B cell (primary cell): ENCODE measurements at regions not wholly inside any gene's neighbourhood (a gene's known extent, or its start where the extent isn't known, plus 50 kb on each side); places are given as distances from the start of the nearest gene placed in this dataset.

Experiments
- ATAC-seq: fragments of 200-7000 bp; cut with Tn5 transposase; one replicate; pipeline ENCODE4 v1.10.0; 2021; ENCODE audit warnings: low read depth, mild to moderate bottlenecking, moderate number of reproducible peaks, moderate library complexity
- CTCF ChIA-PET: fragments of 350-600 bp; sonication (Branson Sonifier 250); formaldehyde crosslinking; loops from one replicate; lab custom pipeline; 2021; ENCODE audit warnings: antibody characterized with exemption, inconsistent platforms; lab: Charles Lee
- POLR2A ChIA-PET: fragments of 350-600 bp; sonication (Branson Sonifier 250); formaldehyde crosslinking; loops from one replicate; lab custom pipeline; 2021; ENCODE audit warnings: antibody characterized with exemption; lab: Charles Lee
- DNase-seq: peaks from one replicate; pipeline ENCODE4 v3.0.0; 2013
- H2AFZ ChIP-seq: 2 replicates; pipeline ENCODE4 v1.6.1; 2012; ENCODE audit warnings: mild to moderate bottlenecking, low read depth, low read length; ENCODE audit not compliant: insufficient read depth, poor library complexity, severe bottlenecking
- H3K27ac ChIP-seq, 2 donors: 1 replicate in 1 of 2; 2 replicates in 1 of 2; pipeline ENCODE4 v1.5.1; 2012 to 2013; ENCODE audit warnings: low read length in 2 of 2, mild to moderate bottlenecking in 2 of 2, moderate library complexity in 1 of 2
- H3K27me3 ChIP-seq, 4 experiments: fragments of 200-600 bp in 1 of 4; sonication (generic) in 1 of 4; replicated peaks in 1 of 4; 1 replicate in 2 of 4; 2 replicates in 2 of 4; pipeline versions ENCODE4 v1.6.1 to v1.7.0; 2013 to 2016; ENCODE audit warnings: low read length in 3 of 4, mild to moderate bottlenecking in 2 of 4, mixed read lengths in 1 of 4, moderate library complexity in 1 of 4; ENCODE audit not compliant: insufficient read depth in 4 of 4, control insufficient read depth in 3 of 4; ENCODE audit errors: control extremely low read depth in 1 of 4
- H3K36me3 ChIP-seq, 2 experiments: replicated peaks in 1 of 2; 1 replicate in 1 of 2; 2 replicates in 1 of 2; pipeline versions ENCODE4 v1.6.1 to v1.7.1; 2013; ENCODE audit warnings: low read length in 1 of 2; ENCODE audit not compliant: insufficient read depth in 2 of 2, control insufficient read depth in 1 of 2; ENCODE audit errors: control extremely low read depth in 1 of 2, extremely low read depth in 1 of 2
- H3K4me1 ChIP-seq, 2 donors: fragments of 200-600 bp in 1 of 2; sonication (generic) in 1 of 2; 1 replicate in 1 of 2; 2 replicates in 1 of 2; pipeline versions ENCODE4 v1.5.1 to v1.6.1; 2013 to 2017; ENCODE audit warnings: low read length in 2 of 2; ENCODE audit not compliant: control insufficient read depth in 2 of 2, insufficient read depth in 2 of 2
- H3K4me2 ChIP-seq: replicated peaks from 2 replicates; pipeline ENCODE3; 2012; ENCODE audit warnings: mild to moderate bottlenecking, low read depth, low read length; ENCODE audit not compliant: poor library complexity, severe bottlenecking
- H3K4me3 ChIP-seq, 5 experiments: fragments of 200-600 bp in 1 of 5; sonication (generic) in 1 of 5; 1 replicate in 3 of 5; 2 replicates in 2 of 5; pipeline versions ENCODE4 v1.5.1 to v1.7.0; 2011 to 2016; ENCODE audit warnings: low read length in 4 of 5, mild to moderate bottlenecking in 4 of 5, low read depth in 2 of 5, control low read depth in 1 of 5, moderate library complexity in 1 of 5; ENCODE audit not compliant: insufficient read depth in 1 of 5; ENCODE audit errors: control extremely low read depth in 1 of 5, extremely low read depth in 1 of 5
- H3K79me2 ChIP-seq: fragments of 200-600 bp; sonication (generic); one replicate; pipeline ENCODE4 v1.6.0; 2016; ENCODE audit warnings: low read length; ENCODE audit not compliant: control insufficient read depth, insufficient read depth
- H3K9ac ChIP-seq: fragments of 200-600 bp; sonication (generic); 2 replicates; pipeline ENCODE4 v1.6.1; 2017; ENCODE audit warnings: mild to moderate bottlenecking, low read length, moderate library complexity
- H3K9me3 ChIP-seq, 3 donors: one replicate each; pipeline versions ENCODE4 v1.6.1 to v1.7.1; 2013; ENCODE audit warnings: low read length in 2 of 3; ENCODE audit not compliant: control insufficient read depth in 2 of 3, insufficient read depth in 1 of 3; ENCODE audit errors: control extremely low read depth in 1 of 3
- H4K20me1 ChIP-seq: 2 replicates; pipeline ENCODE4 v1.6.0; 2012; ENCODE audit warnings: mild to moderate bottlenecking, low read length; ENCODE audit not compliant: insufficient read depth, control insufficient read depth, poor library complexity, severe bottlenecking
- H3K27ac Mint-ChIP-seq: one replicate; pipeline ENCODE4 v1.8.0; 2021; ENCODE audit warnings: mixed read lengths
- H3K27me3 Mint-ChIP-seq: one replicate; pipeline ENCODE4 v1.8.0; 2021; ENCODE audit warnings: mixed read lengths
- H3K4me1 Mint-ChIP-seq: one replicate; pipeline ENCODE4 v1.8.0; 2021; ENCODE audit warnings: mixed read lengths
- H3K4me3 Mint-ChIP-seq: one replicate; pipeline ENCODE4 v1.8.0; 2021; ENCODE audit warnings: mixed read lengths
- H3K9me3 Mint-ChIP-seq: one replicate; pipeline ENCODE4 v1.8.0; 2022; ENCODE audit warnings: mixed read lengths; ENCODE audit not compliant: insufficient read depth
- CTCF ChIP-seq: fragments of 200-600 bp; IDR thresholded peaks from one replicate; pipeline ENCODE4 v1.8.0; 2022; ENCODE audit warnings: antibody characterized with exemption, mild to moderate bottlenecking
- EZH2 ChIP-seq: IDR thresholded peaks from 2 replicates; pipeline ENCODE4 v1.6.1; 2012; ENCODE audit warnings: borderline replicate concordance, low read depth, mild to moderate bottlenecking, moderate library complexity, low read length; ENCODE audit not compliant: insufficient read depth, poor library complexity, severe bottlenecking
- whole genome bisulfite sequencing: methylation state at CpG from one replicate; pipeline ENCODE4 v1.1.5; 2013; ENCODE audit warnings: missing lambda C conversion rate; ENCODE audit not compliant: insufficient coverage; 5-methylcytosine and 5-hydroxymethylcytosine counted together
- intact Hi-C: fragments of 100-400 bp; cut with micrococcal nuclease; formaldehyde crosslinking; loops from one replicate; pipeline ENCODE4 v1.10.0; 2022

DNA sequence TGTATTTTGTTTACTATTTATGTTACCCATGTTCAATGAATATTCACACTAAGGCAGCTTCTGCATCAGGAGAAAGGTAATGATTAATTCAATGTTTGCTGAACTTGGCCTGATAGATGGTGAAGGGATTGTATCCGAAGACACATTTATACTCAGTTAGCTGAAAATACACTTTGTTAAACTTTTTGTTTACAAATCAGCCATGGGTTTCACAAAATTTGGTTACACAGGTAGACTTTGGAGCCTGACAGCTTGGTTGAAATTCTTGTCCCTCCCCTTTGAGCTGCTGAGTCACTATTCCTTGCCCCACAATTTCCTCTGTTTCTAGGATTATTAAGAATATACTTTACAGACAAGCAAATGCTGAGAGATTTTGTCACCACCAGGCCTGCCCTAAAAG, 162.6 kb downstream of the PPP1R3A start:
- no peak overlapping the region for H3K27ac Mint-ChIP-seq
- H3K4me2 ChIP-seq = no peak overlapping the region
- no peaks in the 10 kb centered on the region for H3K4me1 ChIP-seq
- H3K27me3 Mint-ChIP-seq = no peaks in the 10 kb centered on the region
- no peaks in the 10 kb centered on the region for H3K9me3 Mint-ChIP-seq
- no peak for DNase-seq
- no peak overlapping the region for H3K9ac ChIP-seq
- H2AFZ ChIP-seq = no peak overlapping the region
- H3K36me3 ChIP-seq = no peaks in the 10 kb centered on the region
- no peaks in the 10 kb centered on the region for H4K20me1 ChIP-seq
- H3K4me1 Mint-ChIP-seq = no peaks in the 10 kb centered on the region
- no peak overlapping the region for H3K4me3 ChIP-seq
- POLR2A ChIA-PET = no interaction called here
- ATAC-seq = no peak
- no peaks in the 10 kb centered on the region for H3K27me3 ChIP-seq
- TF ChIP-seq CTCF = no peak
- TF ChIP-seq EZH2 = no peak
- no peak overlapping the region for H3K27ac ChIP-seq
- CTCF ChIA-PET = no interaction called here
- intact Hi-C loops = no loop called here
- no peaks in the 10 kb centered on the region for H3K9me3 ChIP-seq
- no peaks in the 10 kb centered on the region for H3K79me2 ChIP-seq
- no peak overlapping the region for H3K4me3 Mint-ChIP-seq
- no CpG with 5 or more reads among the region's 1 CpG for WGBS

GRCh38 chr7:113752689-113753088, 166.1 kb downstream of the PPP1R3A start:
- Histone ChIP-seq H3K36me3 (no peaks in the 10 kb centered on the region), H3K27ac (no peak overlapping the region), H3K9me3 (no peaks in the 10 kb centered on the region), H3K79me2 (no peaks in the 10 kb centered on the region), H2AFZ (no peak overlapping the region), H4K20me1 (no peaks in the 10 kb centered on the region), H3K27me3 (no peaks in the 10 kb centered on the region), H3K4me2 (no peak overlapping the region), H3K9ac (no peak overlapping the region), H3K4me1 (no peaks in the 10 kb centered on the region), H3K4me3 (no peak overlapping the region)
- ChIA-PET CTCF (no interaction called here), POLR2A (no interaction called here)
- no peaks in the 10 kb centered on the region for H3K9me3 Mint-ChIP-seq
- no CpG with 5 or more reads among the region's 3 CpGs for WGBS
- H3K4me1 Mint-ChIP-seq = no peaks in the 10 kb centered on the region
- DNase-seq = no peak
- no peak overlapping the region for H3K27ac Mint-ChIP-seq
- H3K27me3 Mint-ChIP-seq = no peaks in the 10 kb centered on the region
- intact Hi-C loops = no loop called here
- H3K4me3 Mint-ChIP-seq = no peak overlapping the region
- no peak for TF ChIP-seq CTCF
- TF ChIP-seq EZH2 = no peak
- no peak for ATAC-seq
